ENCODE measurements at regions not wholly inside any gene's neighbourhood (a gene's known extent, or its start where the extent isn't known, plus 50 kb on each side); places are given as distances from the start of the nearest gene placed in this dataset.

DNA sequence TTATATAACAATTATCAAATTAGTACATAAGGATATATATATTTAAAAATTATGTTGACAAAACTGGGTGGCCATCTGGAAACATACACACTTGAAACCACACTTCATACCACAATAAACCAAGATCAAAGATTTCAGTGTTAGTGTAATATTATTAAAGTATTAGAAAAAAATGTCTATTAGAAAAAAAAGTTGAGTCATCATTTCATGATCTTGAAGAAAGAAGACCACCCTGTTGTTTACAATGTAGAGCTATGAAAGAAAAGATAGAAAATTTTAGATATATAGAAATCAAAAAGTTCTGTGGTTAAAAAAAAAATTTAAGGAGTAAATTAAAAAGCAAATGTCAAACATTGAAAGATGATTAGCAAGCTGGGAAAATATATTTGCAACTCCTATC is 224.5 kb upstream of the CDH20 start:
- no peaks in the 10 kb centered on the region for H3K36me3 Mint-ChIP-seq (ENCODE audit: low read depth)
- H3K4me1 Mint-ChIP-seq, result no peaks in the 10 kb centered on the region
- DNase-seq, result no peak
- intact Hi-C loops (cut with micrococcal nuclease), result no loop called here
- no peaks in the 10 kb centered on the region for H3K9me3 Mint-ChIP-seq
- no peak overlapping the region for H3K4me3 Mint-ChIP-seq
- no peak overlapping the region for H3K27ac Mint-ChIP-seq
- no peaks in the 10 kb centered on the region for H3K27me3 Mint-ChIP-seq

DNA sequence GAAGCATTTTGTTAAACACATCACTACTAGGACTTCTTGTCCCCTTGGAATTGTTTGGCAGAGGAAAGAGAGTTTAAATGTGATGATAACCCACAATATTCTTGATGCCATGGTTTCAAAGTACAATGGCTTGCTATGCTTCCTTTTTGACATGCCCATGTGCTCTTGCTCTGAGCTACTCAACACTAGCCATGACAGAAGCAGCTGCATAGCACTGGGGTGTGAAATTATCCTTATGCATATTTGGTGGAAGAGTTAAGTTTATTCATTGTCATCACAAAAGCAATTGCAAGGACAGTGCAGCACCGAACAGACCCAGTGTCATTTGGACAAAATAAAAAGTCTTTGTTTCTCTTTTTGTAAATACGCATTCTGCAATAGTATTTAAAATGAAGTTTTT is 209.9 kb upstream of the CDH20 start:
- intact Hi-C loops (cut with micrococcal nuclease), result no loop called here
- Mint-ChIP-seq H3K4me3 (no peak overlapping the region), H3K27ac (no peak overlapping the region), H3K27me3 (no peaks in the 10 kb centered on the region), H3K9me3 (no peaks in the 10 kb centered on the region), H3K36me3 (ENCODE audit: low read depth) (no peaks in the 10 kb centered on the region), H3K4me1 (no peaks in the 10 kb centered on the region)
- DNase-seq, result no peak

DNA sequence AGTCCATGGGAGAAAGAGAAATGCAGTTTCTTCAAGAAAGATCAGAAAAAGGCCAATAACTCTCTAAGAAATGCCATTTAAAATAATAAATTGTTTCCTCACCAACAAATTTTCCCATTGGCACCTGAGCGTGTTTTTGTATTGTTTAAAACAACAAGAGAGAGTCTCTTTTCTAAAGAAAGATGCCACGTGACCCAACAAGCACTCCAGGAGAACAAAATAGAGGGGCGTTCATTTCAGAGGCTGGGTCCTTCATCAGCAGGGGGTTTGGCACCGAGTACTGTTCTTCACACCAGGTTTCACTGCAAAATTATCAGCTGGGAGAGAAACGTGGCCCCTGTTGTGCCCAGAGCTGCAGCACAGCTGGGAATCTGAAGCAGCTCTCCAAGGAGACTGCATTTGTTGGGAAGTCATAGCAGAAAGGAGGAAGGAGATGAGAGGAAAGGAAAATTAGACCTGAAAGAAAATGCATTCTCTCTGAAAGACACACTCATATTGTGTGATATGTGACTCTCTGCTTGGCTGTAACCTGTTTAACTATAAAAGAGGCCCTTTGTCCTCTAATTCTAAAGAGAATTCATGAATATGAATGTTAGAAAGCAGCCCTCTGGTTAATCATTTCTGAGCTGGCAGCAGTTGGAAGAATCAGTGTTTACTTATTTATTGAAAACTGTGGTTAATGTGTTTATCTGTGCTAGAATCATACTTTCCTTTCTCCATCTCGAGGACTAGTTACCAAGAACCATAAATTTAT is 205.3 kb upstream of the CDH20 start:
- Mint-ChIP-seq H3K4me1 (no peaks in the 10 kb centered on the region), H3K36me3 (ENCODE audit: low read depth) (no peaks in the 10 kb centered on the region), H3K4me3 (no peak overlapping the region), H3K9me3 (no peaks in the 10 kb centered on the region), H3K27ac (no peak overlapping the region), H3K27me3 (no peaks in the 10 kb centered on the region)
- intact Hi-C loops (cut with micrococcal nuclease), result no loop called here
- peak; percentile 21 for DNase-seq

DNA sequence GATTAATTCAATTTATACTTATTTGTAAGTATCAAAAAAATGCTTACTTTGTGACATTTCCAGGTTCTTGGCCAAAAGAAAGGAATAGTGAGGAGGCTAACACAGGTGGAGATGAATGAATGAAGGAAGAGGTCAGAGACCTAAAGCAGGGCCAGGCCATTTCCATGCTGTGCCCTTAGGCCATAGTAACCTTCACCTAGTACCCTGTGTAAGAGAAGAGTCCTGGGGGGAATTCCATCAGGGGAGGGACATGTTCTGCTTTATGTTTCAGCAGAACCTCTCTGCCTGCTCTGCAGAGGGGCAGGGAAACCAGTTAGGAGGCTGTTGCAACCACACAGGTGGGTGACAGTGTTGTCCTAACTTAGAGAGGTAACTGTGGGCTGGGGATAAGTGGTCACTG is 204.2 kb upstream of the CDH20 start:
- Mint-ChIP-seq H3K27ac (no peak overlapping the region), H3K4me1 (no peaks in the 10 kb centered on the region), H3K4me3 (no peak overlapping the region), H3K27me3 (no peaks in the 10 kb centered on the region), H3K36me3 (ENCODE audit: low read depth) (no peaks in the 10 kb centered on the region), H3K9me3 (no peaks in the 10 kb centered on the region)
- peak; percentile 27 for DNase-seq
- intact Hi-C loops (cut with micrococcal nuclease), result no loop called here

DNA sequence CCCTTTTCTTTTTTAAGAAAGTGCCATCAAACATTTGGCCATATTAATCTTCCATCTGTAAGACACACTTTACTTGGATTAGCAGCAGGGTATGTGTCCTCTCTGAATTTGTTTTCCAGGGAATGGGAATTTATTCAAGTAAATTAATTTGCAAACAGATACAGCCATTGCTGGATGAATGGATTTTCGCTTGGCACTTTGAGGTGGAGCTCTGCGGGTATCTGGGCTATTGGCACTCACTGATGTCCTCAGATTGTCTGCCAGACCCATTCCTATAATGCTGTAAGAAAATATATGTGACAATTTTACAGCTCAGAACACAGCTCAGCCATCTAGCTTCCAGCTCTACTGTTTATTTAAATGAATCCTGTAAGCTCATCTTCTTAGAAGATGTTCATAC is 201.2 kb upstream of the CDH20 start:
- DNase-seq, result no peak
- Mint-ChIP-seq H3K27ac (no peak overlapping the region), H3K9me3 (no peaks in the 10 kb centered on the region), H3K4me1 (no peaks in the 10 kb centered on the region), H3K36me3 (ENCODE audit: low read depth) (no peaks in the 10 kb centered on the region), H3K4me3 (no peak overlapping the region), H3K27me3 (no peaks in the 10 kb centered on the region)
- intact Hi-C loops (cut with micrococcal nuclease), result no loop called here

DNA sequence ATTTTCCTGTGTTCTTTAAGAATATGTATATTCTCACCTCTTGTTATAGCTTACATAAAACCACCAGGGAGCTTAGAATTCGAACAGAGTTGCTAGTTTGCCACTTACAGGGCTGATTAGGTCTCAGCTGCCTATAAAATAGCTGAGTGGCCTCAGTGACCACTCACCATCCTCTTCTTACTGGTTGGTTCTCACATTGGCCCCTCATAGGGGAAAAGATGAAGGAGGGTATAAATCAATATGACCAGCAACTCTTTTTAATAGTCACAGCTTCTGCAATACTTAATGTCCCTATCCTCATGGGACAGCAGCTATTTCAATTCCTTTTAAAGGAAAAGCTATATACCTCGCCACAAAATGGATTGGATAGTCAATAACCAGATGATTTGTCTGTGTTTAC is 199.4 kb upstream of the CDH20 start:
- peak; percentile 2 for DNase-seq
- no peaks in the 10 kb centered on the region for H3K36me3 Mint-ChIP-seq (ENCODE audit: low read depth)
- intact Hi-C loops (cut with micrococcal nuclease), result no loop called here
- H3K27me3 Mint-ChIP-seq, result no peaks in the 10 kb centered on the region
- no peak overlapping the region for H3K4me3 Mint-ChIP-seq
- H3K4me1 Mint-ChIP-seq, result no peaks in the 10 kb centered on the region
- H3K9me3 Mint-ChIP-seq, result no peaks in the 10 kb centered on the region
- no peak overlapping the region for H3K27ac Mint-ChIP-seq

DNA sequence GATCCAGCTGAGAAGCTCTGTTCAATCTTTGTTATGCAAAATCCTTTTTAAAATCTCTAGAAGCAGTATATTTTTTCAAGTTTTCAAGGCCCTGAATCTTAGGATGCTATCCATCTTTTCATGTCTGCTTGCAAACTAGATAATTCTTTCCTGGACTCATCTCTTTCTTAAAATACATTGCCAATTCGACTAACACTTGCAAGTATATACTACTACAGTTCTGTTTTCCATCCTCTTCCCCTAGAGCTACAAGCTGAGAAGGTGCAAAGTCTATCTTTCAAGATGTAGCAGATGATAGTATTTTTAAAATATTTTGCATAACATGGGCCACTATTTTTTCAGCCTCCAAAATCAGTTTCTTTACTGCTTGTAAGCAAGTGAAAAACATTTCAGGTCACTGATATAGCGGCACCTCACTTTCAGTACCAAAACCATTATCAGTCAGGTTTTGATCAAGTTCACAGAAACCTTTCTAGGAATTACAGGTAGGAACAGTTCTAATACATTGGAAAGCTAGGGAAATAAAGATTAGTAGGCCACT is 196.4 kb upstream of the CDH20 start:
- Mint-ChIP-seq H3K27ac (no peak overlapping the region), H3K4me3 (no peak overlapping the region), H3K36me3 (ENCODE audit: low read depth) (no peaks in the 10 kb centered on the region), H3K9me3 (peaks cover 4% of the 10 kb centered on the region), H3K4me1 (no peaks in the 10 kb centered on the region), H3K27me3 (no peaks in the 10 kb centered on the region)
- no peak for DNase-seq
- intact Hi-C loops (cut with micrococcal nuclease), result no loop called here

DNA sequence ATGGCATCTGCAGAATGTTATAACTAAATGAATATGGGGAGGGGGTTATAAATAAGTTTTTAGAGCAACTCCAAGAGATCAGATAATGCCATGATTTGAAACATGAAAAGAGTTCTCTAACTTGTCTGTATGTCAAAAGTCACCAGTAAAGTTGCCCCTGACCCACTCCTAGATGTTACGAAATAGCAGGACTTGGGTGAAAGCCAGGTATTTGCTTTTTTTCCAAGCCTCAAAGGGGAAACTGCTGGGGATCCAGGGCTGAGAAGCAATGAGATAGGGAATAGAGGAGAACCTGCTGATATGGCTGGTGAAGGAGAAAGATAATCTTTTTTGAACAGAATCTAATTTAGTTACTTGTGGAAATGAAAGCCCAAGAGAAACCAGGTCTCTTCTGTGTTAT is 191.5 kb upstream of the CDH20 start:
- H3K27me3 Mint-ChIP-seq, result no peaks in the 10 kb centered on the region
- no peak for DNase-seq
- H3K36me3 Mint-ChIP-seq (ENCODE audit: low read depth), result no peaks in the 10 kb centered on the region
- H3K27ac Mint-ChIP-seq, result no peak overlapping the region
- no peaks in the 10 kb centered on the region for H3K4me1 Mint-ChIP-seq
- no peak overlapping the region for H3K4me3 Mint-ChIP-seq
- H3K9me3 Mint-ChIP-seq, result peaks cover 7% of the 10 kb centered on the region
- intact Hi-C loops (cut with micrococcal nuclease), result no loop called here

DNA sequence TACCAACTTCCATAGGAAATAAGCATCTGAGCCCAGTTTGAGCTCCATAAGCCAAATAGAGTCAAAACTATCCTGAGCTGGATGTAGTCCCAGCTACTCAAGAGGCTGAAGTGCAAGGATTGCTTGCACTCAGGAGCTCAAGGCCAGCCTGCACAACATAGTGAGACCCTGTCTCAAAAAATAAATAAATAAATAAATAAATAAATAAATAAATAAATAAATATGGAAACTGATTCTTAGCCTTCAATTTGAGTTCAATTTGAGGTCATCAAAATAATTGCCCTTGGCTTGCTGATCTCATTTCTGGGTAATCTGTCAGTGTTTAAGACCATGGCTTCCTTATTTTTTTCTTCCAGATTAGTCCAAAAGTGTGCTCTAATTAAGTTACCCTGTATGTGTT is 184.9 kb upstream of the CDH20 start:
- Mint-ChIP-seq H3K36me3 (ENCODE audit: low read depth) (no peaks in the 10 kb centered on the region), H3K27ac (no peak overlapping the region), H3K4me1 (no peaks in the 10 kb centered on the region), H3K4me3 (no peak overlapping the region), H3K9me3 (peaks cover 4% of the 10 kb centered on the region), H3K27me3 (no peaks in the 10 kb centered on the region)
- no peak for DNase-seq
- intact Hi-C loops (cut with micrococcal nuclease), result no loop called here

DNA sequence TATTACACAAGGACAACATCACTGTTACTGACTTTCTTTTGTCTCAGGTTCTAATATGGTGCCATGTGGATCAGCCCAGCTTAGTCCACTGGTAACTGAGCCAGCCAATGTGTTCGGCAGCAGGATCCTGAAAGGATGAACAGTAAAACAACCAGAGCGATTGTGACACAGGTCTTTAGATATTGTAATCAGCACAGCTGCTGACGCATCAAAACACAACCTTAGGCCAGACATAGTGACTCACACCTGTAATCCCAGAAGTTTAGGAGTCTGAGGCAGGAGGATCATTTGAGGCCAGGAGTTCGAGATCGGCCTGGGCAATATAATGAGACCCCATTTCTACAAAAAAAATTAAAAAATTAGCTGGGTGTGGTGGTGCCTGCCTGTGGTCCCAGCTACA is 183.4 kb upstream of the CDH20 start:
- DNase-seq, result no peak
- Mint-ChIP-seq H3K36me3 (ENCODE audit: low read depth) (no peaks in the 10 kb centered on the region), H3K9me3 (no peaks in the 10 kb centered on the region), H3K27me3 (no peaks in the 10 kb centered on the region), H3K27ac (no peak overlapping the region), H3K4me3 (no peak overlapping the region), H3K4me1 (no peaks in the 10 kb centered on the region)
- intact Hi-C loops (cut with micrococcal nuclease), result no loop called here

DNA sequence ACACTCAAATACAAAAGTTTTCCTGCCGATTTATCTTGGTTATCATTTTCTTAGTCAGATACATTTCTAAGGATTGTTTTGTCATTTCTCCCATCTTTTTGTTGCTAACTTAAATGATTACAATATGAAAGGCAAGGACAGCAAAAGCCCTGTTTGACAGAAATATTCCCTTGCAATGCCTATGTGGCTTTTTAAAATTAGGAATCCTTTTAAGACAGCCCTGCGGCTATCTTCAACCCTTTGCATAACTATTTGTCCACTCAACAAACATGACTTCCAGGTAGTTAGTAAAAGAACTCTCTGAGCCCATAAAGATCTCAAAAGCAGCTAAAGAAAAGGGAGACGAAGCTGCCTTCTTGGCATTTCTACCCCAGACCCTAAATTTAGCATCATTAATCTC is 179.7 kb upstream of the CDH20 start:
- intact Hi-C loops (cut with micrococcal nuclease), result no loop called here
- Mint-ChIP-seq H3K4me1 (no peaks in the 10 kb centered on the region), H3K27me3 (no peaks in the 10 kb centered on the region), H3K36me3 (ENCODE audit: low read depth) (no peaks in the 10 kb centered on the region), H3K27ac (no peak overlapping the region), H3K9me3 (no peaks in the 10 kb centered on the region), H3K4me3 (no peak overlapping the region)
- DNase-seq, result no peak

DNA sequence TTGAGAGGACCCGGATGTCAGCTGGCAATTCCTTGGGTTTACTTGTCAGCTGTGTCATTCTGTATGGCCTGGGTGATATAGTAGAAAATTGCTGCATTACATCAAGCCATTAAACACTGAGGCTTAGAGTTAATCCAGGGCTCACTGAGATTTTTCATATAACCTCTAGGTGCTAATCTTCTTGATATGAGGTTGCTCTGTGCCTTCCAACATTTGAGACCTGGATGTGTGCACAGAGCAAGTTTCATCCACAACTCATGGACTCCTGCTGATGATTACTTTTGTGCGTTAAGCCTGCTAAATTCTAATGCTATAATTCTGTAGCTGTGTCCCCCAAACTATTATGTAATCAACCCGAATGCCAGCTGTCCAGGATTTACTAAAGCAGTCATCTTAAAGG is 178.4 kb upstream of the CDH20 start:
- DNase-seq, result no peak
- Mint-ChIP-seq H3K4me1 (no peaks in the 10 kb centered on the region), H3K9me3 (no peaks in the 10 kb centered on the region), H3K36me3 (ENCODE audit: low read depth) (no peaks in the 10 kb centered on the region), H3K4me3 (no peak overlapping the region), H3K27ac (no peak overlapping the region), H3K27me3 (no peaks in the 10 kb centered on the region)
- intact Hi-C loops (cut with micrococcal nuclease), result no loop called here

DNA sequence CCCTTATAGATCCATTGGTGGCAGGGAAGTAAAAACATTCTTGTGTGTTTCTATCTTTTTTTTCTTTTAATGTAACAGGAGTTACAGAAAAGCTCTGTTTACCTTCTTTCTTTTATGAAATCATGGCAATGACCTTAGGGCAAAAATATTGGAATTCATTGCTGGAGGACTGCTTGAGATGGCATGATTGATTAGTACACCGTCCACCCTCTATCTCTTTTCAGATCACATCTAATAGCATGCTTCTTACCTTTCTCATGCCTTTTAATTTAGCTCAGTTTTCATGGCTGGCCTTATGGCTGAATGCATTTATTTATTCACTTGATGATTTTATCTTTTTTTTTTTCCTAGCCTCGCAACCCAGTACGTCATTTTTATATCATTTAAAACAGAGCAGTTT is 177.6 kb upstream of the CDH20 start:
- no peak overlapping the region for H3K27ac Mint-ChIP-seq
- no peaks in the 10 kb centered on the region for H3K36me3 Mint-ChIP-seq (ENCODE audit: low read depth)
- H3K4me3 Mint-ChIP-seq, result no peak overlapping the region
- intact Hi-C loops (cut with micrococcal nuclease), result no loop called here
- H3K27me3 Mint-ChIP-seq, result no peaks in the 10 kb centered on the region
- no peak for DNase-seq
- H3K9me3 Mint-ChIP-seq, result no peaks in the 10 kb centered on the region
- H3K4me1 Mint-ChIP-seq, result no peaks in the 10 kb centered on the region

DNA sequence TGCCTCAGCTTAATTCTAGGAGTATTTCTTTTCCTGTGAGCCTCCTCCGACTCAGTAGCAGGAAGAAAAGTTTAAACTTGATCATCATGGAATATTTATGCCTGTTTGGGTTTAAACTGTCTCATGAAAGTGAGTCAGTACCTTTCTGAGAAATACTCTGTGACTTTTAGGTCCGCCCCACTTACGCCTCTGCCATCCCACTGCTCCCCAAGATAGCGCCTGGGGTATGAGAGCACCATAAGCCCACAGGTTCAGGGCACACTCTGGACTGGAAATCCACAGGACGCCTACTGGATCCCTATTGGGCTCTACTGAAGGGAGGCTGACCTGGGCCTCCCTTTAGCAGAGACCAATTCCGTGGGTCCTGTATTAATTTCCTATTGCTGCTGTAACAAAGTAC is 175.8 kb upstream of the CDH20 start:
- Mint-ChIP-seq H3K27ac (no peak overlapping the region), H3K4me3 (no peak overlapping the region), H3K36me3 (ENCODE audit: low read depth) (no peaks in the 10 kb centered on the region), H3K9me3 (no peaks in the 10 kb centered on the region), H3K4me1 (no peaks in the 10 kb centered on the region), H3K27me3 (no peaks in the 10 kb centered on the region)
- intact Hi-C loops (cut with micrococcal nuclease), result no loop called here
- DNase-seq, result no peak

DNA sequence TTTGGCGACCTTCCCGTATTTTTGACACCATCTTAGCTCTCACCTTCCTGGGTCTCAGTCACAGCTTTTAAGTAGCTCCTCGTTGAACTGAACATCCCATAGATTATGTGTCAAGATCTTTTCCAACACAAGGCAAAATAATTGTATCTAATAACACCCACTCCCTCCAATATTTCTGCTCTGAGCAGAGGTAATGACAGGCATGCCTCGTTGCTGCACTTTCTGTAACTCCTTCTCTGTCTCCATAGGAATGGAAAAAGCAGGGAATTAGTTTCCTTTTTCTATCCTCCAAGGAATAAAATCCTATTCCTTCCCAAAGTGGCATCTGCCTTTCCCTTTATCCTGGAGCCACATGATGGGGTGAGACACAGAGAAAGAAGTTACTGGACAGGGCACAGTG is 174.0 kb upstream of the CDH20 start:
- Mint-ChIP-seq H3K9me3 (no peaks in the 10 kb centered on the region), H3K27ac (no peak overlapping the region), H3K36me3 (ENCODE audit: low read depth) (no peaks in the 10 kb centered on the region), H3K27me3 (no peaks in the 10 kb centered on the region), H3K4me1 (no peaks in the 10 kb centered on the region), H3K4me3 (no peak overlapping the region)
- no peak for DNase-seq
- intact Hi-C loops (cut with micrococcal nuclease), result no loop called here
